SK-N-MC (cell line): ENCODE measurements at regions not wholly inside any gene's neighbourhood (a gene's known extent, or its start where the extent isn't known, plus 50 kb on each side); places are given as distances from the start of the nearest gene placed in this dataset.
"Not testable (repeated sequence)": the region's sequence is repeated elsewhere in the genome, so short reads cannot be mapped to it uniquely, and the experiment has no call there.

Experiments used
- DNase-seq: peaks from one replicate; pipeline ENCODE4 v3.0.0-alpha.2; 2011; ENCODE audit warnings: low read depth, low spot score
- H3K27ac ChIP-seq: fragments of 200-600 bp; sonication (generic); 2 replicates; pipeline ENCODE4 v1.5.1; 2016; ENCODE audit warnings: mixed run types
- H3K36me3 ChIP-seq: fragments of 200-600 bp; sonication (generic); 2 replicates; pipeline ENCODE4 v1.6.1; 2017; ENCODE audit warnings: antibody characterized with exemption, low read length, mixed read lengths; ENCODE audit not compliant: insufficient read depth
- H3K4me3 ChIP-seq: fragments of 200-600 bp; sonication (generic); 2 replicates; pipeline ENCODE4 v1.5.1; 2016
- H3K9ac ChIP-seq: fragments of 200-600 bp; sonication (generic); 2 replicates; pipeline ENCODE4 v1.8.0; 2017; ENCODE audit warnings: mixed run types, mixed read lengths; ENCODE audit not compliant: insufficient read length
- H3K9me3 ChIP-seq: fragments of 200-600 bp; sonication (generic); 2 replicates; pipeline ENCODE4 v1.6.1; 2017; ENCODE audit warnings: low read depth, mild to moderate bottlenecking, antibody characterized with exemption, low read length, moderate library complexity, mixed read lengths

DNA sequence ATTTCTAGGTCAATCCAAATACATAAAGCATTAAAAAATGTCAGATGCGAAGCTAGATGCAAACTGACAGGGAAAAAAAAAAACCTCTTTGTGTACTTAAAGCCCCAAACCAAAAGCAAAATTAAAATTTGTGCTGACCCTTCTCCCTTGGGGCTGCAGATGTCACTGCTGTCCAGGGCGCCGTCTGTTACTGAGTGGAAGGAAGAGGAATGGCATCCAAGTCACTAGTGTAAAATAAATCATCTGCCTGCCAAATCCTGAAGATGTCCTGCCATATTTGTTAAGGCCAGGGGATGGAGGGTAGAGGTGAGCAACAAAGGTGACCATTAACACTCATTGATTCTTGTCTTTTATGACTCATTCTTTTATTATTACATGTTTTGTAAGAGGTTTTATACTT is 233.2 kb upstream of the VKORC1L1 start:
- H3K9ac ChIP-seq, H3K27ac ChIP-seq: not testable (repeated sequence)

DNA sequence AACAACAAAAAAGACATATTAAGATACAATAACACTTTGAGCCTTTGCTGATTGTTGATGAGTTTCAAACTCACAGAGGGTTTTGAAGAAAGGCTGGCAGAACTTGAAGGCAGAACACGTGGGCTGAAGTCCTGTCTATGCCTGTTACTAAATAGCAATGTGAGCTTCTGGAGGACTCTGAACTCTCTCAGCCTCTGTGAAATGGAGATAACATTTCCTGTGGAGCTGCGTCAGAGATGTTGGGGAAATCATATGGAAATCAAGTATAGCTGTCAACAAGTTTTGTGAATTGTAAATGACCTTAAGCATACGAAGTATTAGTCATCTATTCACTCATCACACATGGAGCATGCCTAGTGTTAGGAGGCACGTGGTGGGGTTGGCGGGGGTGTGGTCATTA is 229.4 kb upstream of the VKORC1L1 start:
- not testable (repeated sequence) for H3K9ac ChIP-seq, DNase-seq, H3K9me3 ChIP-seq, H3K36me3 ChIP-seq, H3K27ac ChIP-seq, H3K4me3 ChIP-seq

More for the DNA sequence above, 233.2 kb upstream of the VKORC1L1 start:
- DNase-seq, H3K9me3 ChIP-seq, H3K4me3 ChIP-seq, H3K36me3 ChIP-seq: not testable (repeated sequence)

DNA sequence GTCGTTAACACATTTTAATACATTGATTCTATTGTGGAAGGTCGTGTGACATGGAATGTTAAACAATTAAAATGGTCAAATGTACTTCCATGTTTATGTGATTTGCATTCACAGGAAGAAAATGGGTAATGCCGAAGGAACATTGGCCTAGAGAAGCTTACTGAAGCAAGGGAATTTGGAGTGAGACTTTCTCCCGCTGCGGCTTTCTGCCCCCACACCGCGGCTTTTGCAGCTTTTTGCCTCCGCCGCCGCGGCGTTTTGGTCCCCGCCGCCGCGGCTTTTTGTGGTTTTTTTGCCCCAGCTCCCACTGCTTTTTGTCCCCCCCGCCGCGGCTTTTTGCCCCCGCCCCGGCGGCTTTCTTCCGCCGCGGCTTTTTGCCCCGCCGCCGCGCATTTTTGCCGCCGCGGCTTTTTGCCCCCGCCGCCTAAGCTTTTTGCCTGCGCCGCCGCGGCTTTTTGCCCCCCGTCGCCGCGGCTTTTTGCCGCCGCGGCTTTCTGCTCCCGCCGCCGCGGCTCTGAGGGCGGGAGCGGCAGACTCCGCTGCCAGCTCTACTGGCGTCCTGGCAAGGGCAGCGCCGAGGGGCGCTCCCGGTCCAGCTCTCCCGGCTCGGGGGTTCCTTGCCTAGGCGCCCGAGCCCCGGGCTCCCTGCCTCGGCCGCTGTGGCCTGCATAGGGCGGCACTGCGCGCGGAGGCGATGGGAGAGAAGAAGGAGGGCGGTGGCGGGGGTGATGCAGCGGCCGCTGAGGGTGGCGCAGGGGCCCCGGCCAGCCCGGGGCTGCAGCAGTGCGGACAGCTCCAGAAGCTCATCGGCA is 225.5 kb upstream of the VKORC1L1 start:
- H3K4me3 ChIP-seq, H3K9ac ChIP-seq, H3K9me3 ChIP-seq, DNase-seq, H3K36me3 ChIP-seq, H3K27ac ChIP-seq: not testable (repeated sequence)

DNA sequence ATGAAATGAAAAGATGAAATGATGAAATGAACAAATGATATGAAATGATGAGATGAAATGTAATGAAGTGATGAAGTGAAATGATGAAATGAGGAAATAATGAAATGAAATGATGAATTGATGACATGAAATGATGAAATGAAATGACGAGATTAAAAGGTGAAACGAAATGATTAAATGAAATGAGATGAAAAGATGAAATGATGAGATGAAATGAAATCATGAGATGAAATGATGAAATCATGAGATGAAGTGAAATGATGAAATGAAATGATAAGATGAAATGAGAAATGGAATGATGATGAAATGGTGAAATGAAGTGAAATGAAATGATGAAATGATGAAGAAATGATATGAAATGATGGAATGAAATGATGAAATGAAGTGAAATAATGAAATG is 221.7 kb upstream of the VKORC1L1 start:
- not testable (repeated sequence) for H3K36me3 ChIP-seq, H3K4me3 ChIP-seq, DNase-seq, H3K9me3 ChIP-seq, H3K9ac ChIP-seq, H3K27ac ChIP-seq

DNA sequence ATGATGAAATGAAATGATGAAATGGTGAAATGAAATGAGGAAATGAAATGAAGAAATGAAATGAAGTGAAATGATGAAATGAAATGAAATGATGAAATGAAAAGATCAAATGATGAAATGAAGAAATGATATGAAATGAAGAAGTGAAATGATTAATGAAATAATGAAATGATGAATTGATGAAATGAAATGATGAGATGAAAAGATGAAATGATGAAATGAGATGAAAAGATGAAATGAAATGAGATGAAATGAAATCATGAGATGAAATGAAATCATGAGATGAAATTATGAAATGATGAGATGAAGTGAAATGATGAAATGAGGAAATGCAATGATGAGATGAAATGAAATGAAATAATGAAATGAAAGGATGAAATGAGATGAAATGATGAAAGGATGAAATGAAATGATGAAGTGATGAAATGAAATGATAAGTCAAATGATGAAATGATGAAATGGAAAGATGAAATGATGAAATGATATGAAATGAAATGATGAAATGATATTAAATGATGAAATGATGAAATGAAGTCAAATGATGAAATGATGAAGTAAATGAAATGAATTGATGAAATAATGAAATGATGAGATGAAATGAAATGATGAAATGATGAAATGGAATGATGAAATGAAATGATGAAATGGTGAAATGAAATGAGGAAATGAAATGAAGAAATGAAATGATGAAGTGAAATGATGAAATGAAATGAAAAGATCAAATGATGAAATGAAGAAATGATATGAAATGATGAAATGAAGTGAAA is 220.9 kb upstream of the VKORC1L1 start:
- not testable (repeated sequence) for H3K27ac ChIP-seq, H3K4me3 ChIP-seq, H3K9me3 ChIP-seq, H3K36me3 ChIP-seq, H3K9ac ChIP-seq, DNase-seq

DNA sequence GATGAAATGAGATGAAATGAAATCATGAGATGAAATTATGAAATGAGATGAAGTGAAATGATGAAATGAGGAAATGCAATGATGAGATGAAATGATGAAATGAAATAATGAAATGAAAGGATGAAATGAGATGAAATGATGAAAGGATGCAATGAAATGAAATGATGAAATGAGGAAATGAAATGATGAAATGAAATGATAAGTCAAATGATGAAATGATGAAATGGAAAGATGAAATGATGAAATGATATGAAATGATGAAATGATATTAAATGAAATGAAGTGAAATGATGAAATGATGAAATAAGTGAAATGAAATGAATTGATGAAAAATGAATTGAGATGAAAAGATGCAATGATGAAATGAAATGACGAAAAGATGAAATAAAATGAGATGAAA is 220.2 kb upstream of the VKORC1L1 start:
- not testable (repeated sequence) for H3K9ac ChIP-seq, DNase-seq

DNA sequence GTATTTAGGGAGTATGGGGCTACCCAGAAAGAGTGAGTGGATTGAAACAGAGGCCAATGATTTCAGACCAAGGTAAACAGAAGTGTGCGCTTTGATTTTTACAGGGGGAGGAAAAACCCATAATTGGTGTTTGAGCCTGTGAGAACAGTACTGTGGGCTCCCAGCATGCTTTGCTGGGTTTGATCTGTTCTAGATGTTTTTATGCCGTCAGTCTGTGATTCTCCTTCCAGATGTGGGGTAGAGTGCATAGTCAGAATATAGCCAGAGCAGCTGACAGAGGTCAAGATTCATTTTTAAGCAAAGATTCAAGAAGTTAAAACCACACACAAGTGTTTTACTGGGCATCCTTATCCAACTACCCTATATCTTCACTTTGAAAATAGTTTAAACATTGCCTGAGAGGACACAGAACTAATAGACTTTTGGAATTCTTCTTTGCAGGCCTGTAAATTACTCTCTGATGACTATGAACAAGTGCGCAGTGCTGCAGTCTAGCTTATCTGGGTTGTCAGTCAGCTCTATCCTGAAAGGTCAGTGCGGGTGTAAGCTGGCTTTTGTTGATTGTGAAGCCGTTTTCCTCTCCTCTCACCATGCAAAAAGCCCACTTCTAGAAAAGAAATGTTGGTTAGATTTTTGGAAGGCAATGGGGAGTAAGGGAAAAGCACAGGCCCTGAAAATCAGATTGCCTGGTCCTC is 216.2 kb upstream of the VKORC1L1 start:
- H3K27ac ChIP-seq, H3K9me3 ChIP-seq, H3K9ac ChIP-seq, H3K36me3 ChIP-seq, H3K4me3 ChIP-seq, DNase-seq: not testable (repeated sequence)

More for the DNA sequence above, 220.2 kb upstream of the VKORC1L1 start:
- H3K4me3 ChIP-seq, H3K36me3 ChIP-seq, H3K9me3 ChIP-seq, H3K27ac ChIP-seq: not testable (repeated sequence)

DNA sequence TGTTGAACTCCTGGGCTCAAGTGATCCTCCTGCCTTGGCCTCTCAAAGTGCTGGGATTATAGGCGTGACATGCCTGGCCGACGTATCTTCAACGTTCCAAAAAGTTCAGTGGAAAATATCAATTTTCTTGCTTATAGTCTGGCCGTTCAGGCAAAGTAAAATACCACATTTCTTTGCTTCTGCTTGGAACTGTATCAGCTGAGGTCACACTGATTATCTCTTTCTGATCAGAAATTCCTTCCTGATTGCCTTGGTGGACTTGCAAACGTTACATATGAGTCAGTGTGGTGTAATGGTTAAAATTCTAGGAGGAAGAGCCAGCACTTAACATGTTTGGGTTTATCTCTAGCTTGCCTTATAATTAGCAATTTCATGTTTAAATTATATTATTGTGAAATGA is 189.5 kb upstream of the VKORC1L1 start:
- H3K36me3 ChIP-seq, DNase-seq, H3K27ac ChIP-seq, H3K4me3 ChIP-seq, H3K9ac ChIP-seq, H3K9me3 ChIP-seq: not testable (repeated sequence)

DNA sequence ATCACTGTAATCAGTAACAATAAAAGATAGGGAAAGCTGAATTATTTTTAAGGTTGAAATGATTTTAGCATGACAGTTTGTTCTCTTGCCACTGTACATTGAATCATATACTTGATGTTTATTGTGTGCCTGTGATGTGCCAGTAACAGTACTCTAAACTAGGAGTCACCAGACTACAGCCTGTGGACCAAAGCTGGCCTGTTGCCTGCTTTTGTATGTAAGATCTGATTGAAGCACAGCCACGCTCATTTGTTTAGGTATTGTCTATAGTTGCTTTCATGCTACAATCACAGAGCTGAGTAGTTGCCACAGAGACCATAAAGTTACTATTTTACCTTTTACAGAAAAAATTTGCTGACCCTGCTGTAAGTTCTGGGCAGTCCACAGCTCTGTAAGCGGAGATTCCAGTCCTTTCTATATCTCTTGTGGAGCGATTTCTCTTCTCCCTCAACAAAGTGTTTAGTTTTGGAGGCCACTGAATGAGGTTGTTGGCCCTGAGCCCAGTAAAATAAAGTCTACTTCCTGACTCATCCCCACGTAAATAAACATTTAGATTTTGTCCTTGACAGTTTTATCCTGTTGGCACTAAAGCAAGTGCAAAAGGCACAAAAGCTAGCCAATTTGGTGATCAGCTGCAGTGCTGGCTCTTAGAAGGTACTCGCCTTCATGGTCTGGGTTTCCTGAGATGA is 173.7 kb upstream of the VKORC1L1 start:
- not testable (repeated sequence) for H3K36me3 ChIP-seq, DNase-seq

DNA sequence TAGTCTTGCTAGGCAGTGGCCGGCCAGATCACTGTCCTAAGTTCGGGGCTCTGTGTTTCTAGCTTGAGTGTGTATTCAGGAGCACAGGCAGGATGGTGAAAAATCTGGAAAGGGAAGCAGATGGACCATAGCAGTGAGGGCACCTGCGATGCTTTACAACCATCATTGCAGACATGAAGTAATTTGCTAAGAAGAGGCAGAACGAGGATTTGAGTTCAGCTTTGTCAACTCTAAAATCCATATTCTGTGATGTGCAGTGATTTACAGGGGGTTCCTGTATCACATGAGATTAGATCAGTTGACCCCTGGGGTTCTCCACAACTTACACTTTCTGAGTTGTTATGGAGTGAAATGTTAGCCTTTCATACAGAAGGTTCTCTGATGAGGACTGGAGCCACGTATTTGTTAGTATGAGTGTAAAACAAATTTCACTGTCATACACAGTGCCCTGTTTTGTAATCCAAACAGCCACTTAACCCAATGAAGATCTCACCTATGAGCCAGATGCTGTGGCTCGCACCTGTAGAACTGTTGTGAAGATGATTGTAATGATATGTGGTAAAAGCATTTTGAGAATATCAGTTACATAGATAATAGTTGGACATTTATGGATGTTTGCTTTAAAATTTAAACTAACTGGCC is 173.0 kb upstream of the VKORC1L1 start:
- H3K27ac ChIP-seq, H3K4me3 ChIP-seq, H3K36me3 ChIP-seq, H3K9ac ChIP-seq, H3K9me3 ChIP-seq, DNase-seq: not testable (repeated sequence)

More for the DNA sequence above, 173.7 kb upstream of the VKORC1L1 start:
- not testable (repeated sequence) for H3K27ac ChIP-seq, H3K9me3 ChIP-seq, H3K4me3 ChIP-seq, H3K9ac ChIP-seq

DNA sequence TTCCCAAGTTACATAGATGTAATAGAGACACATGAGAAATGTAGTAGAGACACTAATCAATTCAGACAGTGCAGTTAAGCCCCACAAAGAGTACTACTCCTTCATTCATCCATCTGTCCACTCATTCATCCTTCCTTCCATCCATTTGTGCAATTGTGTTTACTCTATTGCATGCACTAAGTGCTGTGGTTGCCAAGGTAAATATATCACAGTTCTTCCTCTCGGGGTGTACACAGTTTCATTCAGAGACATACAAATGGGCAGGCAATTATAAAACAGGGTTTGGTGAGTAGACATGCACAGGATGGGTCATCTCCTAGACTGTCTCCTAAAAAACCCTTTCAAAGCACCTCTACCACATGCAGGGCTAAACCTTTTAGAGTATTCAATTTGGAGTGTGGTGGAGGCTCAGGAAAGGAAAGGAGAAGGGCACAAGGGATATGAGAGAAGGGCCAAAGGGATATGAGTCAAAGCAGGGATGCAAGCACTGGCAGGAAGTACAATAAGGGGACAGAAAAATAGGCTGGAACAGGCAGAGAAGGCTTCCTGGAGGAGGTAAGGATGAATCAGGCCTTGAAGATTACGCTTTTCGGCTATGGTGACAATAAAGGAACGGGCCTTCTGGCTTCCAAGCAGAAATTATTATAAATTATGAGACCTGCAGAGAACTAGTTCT is 153.6 kb upstream of the VKORC1L1 start:
- H3K4me3 ChIP-seq, DNase-seq, H3K9me3 ChIP-seq, H3K9ac ChIP-seq, H3K27ac ChIP-seq, H3K36me3 ChIP-seq: not testable (repeated sequence)
